Dedifferentiated amniotic fluid mesenchymal stem cell (primary cell): ENCODE measurements at regions not wholly inside any gene's neighbourhood (a gene's known extent, or its start where the extent isn't known, plus 50 kb on each side); places are given as distances from the start of the nearest gene placed in this dataset.
A peak's percentile ranks its signal among the peaks of the same experiment; 100 is the strongest.
"Not testable (repeated sequence)": the region's sequence is repeated elsewhere in the genome, so short reads cannot be mapped to it uniquely, and the experiment has no call there.

Experiments
- DNase-seq: peaks from one replicate; pipeline ENCODE4 v3.0.0-alpha.2; 2016; ENCODE audit errors: extremely low spot score

DNA sequence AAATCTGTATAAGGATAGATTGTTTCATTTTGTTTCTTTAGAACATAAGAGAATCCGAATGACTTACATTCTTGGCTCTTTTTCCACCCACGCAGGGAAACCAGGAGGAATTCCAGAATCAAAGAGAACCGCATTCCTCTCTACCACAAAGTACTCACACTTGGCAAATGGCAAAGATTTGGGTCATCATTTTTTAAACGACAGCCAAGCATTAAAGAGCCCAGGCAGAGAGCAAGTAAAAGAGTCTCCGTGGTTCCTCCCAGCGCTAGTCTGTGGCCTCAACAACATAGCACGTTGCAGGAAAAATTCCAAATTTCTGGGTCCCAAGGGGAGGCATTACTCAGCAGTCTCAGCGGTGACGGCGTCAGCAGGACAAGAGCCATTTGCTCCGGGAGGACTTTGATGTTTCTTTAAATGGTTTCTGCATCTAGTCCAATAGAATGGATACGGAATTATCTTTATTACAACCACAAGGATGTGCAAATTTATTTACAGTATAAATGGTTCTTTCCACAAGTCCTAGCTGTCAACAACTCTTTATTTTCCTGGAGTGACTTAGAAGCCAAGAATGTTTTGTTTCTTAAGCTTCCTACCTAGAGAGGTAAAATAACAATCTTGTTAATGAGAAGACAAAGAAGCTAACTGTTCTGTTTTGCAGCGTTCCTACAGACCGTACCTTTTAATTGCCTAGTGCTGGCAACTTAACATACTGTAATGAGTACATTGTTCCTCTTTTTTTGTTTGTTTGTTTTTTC is 232.5 kb downstream of the SKIDA1 start:
- peak; percentile 99 for DNase-seq

DNA sequence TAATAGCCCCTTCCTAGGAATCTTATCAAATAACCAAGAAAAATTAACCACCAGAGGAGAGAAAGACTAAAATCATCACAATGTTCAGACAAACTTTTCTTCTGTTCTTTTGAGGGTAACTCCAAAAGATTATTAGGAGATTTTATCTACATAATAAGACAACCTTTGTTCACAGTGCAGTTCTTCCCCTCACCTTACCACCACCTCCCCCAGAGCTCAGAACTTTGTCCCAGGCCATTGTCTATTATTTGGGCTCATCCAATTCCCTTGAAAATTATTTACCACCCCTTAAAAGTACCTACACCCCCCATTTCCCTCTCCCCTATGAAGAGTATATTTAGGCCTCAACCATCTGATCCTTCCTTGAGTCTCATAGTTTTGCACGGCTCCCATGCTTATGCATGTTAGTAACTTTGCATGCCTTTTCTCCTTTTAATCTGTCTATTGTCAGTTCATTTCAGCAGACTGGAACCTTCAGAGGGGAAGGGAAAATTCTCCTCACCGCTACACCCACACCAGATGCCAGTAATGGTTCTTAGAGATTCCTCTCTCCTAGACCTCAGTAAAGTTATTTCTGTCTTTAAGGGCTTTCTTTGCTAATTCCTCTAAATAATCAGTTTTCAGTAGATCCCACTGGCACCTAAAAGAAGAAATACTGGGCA is 234.9 kb downstream of the SKIDA1 start:
- DNase-seq, result no peak

DNA sequence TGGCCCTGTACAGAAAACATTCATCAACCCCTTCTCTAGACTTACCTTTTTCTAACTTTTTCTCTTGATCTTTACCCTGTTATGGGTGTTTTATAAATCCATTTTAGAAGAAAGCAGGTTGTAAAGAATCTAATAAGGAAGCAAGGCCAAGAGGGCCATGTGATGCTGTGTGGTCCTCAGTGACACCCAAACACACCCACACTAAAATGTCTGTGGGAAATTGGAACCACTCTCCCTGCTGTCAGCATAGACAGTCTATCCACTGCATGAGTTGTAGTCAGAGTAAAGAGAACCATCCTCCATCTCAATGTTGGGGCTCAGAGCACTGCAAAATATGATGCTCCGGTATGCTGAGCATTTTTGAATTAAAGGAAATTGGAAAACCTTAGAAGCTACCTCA is 235.5 kb downstream of the SKIDA1 start:
- no peak for DNase-seq

DNA sequence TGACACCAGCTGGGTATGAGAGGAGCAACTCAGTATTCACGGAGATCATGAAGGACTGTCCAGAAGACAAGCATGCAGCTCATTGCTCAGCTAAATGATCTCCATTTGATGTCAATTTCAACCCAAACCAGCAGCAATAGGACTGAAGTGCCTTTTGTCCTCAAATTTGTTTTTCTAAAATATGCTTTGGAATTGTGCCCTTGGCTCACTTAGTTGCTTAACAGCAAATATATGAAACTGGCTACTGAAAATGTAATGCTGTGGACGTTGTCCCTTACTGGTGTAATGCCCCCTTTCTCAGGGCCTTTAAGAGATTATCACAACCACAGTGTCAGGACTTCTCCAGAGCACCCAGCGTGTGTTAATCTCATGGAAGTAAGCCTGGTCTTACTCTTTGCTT is 236.2 kb downstream of the SKIDA1 start:
- no peak for DNase-seq

DNA sequence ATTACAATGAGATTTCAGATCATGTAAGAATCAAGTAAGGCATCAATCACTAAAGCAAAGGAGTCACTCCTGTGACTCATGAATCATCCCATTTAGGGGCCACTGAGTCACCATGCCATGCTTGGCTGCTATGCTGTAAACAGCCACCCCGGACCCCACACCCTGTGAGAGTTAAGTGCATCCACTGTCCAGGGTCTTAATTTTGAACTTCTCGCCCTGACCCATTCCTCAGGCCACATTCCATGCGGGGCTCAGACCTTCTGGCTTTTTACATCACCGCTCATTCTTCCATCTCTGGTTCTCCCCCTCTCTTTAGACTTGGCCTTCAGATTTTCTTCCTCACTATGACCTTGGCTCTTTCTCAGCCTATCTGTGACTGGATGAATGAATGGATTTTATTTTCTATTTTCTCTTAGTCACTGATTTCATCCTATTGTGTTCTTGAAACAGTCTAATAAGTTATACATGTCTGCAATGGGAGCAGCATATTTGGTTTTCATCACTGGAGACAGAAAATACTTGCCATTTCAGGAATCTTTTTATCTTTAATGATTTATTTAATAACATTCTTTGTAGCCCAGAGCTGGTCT is 239.6 kb downstream of the SKIDA1 start:
- no peak for DNase-seq

DNA sequence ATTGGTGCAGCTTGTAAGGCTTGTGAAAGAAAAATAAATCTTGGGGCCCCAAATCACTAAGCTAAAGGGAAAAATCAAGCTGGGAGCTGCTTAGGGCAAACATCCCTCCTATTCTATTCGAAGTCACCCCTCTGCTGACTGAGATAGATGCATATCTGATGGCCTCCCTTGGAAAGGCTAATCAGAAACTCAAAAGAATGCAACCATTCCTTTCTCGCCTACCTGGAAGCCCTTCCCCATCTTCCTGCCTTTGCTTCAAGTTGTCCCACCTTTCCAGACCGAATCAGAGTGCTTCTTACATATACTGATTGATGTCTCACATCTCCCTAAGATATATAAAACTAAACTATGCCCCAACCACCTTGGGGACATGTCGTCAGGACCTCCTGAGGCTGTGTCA is 240.3 kb downstream of the SKIDA1 start:
- no peak for DNase-seq

DNA sequence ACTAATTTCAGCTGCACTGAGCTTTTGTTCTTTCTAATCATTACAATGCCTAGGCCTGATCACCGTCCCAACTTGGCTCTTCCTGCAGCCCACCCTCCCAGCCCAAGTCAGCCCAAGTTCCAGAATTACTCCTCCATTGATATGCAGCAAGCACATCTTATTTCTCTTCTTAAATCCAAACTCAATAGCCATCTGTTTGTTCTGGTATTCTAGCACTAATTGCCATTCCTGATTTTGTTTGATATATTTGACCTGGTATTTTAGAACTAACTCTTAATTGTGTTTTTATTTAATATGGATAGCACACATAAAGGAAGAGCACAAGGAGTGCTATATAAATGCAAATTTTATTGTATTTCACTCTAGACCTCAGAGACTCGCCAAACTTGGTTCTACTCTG is 241.2 kb downstream of the SKIDA1 start:
- no peak for DNase-seq

DNA sequence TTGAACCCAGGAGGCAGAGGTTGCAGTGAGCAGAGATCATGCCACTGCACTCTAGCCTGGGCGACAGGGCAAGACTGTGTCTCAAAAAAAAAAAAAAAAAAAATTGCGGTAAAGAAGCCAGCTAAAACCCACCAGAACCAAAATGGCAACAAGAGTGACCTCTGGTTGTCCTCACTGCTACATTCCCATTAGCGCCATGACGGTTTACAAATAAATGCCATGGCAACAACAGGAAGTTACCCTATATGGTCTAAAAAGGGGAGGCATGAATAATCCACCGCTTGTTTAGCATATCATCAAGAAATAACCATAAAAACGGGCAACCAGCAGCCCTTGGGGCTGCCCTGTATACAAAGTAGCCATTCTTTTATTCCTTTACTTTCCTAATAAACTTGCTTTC is 242.4 kb downstream of the SKIDA1 start:
- not testable (repeated sequence) for DNase-seq

DNA sequence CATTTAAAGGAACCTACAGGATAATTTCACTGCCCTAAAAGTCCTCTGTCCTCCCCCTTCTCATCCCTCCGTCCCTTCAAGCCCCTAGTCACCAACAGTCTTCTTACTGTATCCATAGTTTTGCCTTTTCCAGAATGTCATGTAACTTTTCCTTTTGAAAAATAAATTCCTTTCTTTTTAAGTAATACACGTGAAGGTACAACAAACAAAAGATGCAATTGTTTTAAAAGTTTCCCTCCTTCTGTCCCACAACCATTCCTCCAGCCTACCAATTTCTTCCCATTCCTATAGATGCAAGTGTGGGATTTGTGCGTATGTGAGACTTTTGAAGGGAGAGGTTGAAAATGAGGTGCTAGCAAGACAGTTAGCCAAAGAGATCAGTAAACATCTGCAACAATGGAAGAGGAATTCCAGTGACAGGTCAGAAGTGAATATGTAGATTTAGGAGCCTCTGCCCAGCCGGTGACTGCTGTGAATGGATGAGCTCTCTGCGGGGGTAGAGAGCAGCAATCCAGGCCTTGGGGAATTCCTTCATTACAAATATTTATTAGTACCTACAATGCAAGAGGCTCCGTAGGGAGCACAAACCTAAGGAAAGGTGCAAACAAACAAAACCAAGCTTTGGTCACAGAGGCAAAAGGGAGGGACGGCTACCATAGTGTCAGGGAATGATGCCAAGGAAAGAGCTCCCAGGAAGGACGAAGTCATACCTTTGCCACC is 243.6 kb downstream of the SKIDA1 start:
- DNase-seq, result no peak

DNA sequence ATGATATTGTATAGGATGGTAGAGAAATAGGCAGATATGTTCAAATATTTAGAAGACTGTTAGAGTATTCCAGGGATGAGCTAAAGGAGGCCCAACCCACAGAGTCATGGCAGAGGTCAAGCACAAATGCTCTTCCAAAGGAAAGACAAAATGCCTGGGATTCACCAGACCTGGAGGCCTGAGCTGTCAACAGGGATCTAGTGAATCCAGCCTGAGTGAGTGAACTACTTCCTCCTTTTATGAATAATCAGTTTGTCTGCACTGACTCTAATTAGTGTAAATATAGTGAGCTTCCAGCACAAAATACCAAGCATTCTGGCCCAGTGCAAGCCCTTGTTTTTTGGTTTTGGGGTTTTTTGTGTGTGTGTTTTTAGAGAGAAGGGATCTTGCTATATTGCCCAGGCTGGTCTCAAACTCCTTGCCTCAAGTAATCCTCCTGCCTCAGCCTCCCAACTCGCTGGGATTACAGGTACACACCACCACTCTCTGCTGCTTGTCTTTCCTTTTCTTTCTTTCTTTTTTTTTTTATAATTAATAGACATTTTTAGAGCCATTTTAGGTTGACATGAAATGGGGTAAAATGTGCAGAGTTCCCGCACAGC is 244.4 kb downstream of the SKIDA1 start:
- DNase-seq, result no peak

DNA sequence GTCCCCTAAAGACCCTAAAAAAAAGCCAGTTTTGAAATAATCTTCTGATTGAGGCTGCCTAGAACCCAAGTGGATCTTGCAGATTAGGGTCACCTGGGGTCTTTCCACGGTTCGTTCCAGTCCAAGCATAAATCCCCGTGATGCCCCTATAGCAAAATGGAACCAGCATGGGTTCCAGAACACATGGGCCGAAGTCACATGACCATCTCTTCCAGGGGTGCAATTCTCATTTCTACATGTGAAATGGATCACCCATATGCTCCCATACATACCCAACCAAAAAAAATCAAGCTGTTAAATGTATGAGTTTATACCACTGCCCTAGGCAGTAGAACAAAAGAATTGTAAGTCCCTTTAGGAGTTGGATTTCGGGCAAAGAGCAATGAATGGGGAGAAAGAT is 245.4 kb downstream of the SKIDA1 start:
- no peak for DNase-seq

DNA sequence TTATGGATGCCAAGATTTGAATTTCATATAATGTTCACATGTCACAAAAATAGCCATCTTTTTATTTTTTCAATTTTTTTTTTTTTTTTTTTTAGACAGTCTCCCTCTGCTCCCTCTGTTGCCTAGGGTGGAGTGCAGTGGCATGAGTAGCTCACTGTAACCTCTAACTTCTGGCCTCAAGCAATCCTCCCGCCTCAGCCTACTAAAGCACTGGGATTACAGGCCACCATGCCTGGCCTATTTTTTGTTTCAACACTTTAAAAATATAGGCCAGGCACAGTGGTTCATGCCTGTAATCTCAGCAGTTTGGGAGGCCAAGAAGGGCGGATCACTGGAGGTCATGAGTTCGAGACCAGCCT is 246.3 kb downstream of the SKIDA1 start:
- DNase-seq, result no peak

DNA sequence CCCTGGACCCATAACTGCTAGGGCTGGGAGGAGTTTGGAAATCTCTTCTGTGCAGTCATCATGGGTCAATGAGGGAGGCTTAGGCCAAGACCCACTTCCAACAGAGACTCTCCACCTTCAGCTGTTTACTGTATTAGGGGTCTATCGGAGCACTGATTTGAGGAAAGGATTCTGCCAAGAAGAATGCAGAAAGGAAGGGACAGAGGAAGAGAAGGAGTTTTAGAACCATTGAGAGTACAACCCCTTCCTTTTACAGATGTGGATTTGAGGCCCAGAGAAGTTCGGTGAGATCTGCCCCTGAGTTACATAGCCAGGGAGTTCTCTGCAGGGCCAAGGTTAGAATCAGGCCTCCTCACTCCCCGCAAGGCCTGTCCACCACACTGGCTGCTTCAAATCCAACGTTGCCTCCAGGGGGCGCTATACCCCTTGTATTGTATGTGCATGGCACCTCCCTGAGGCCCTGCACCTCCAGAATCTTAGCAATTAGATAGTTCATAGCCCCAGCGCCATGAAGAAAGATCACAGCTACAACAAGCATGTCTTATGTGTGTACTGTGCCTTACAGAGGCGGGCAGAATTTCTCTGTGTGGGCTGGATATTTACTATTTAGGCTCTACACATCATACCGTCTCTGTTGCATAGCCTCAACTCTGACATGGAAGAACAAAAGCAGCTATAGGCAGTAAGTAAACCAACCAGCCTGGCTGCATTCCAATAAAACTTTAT is 246.8 kb downstream of the SKIDA1 start:
- peak; percentile 88 for DNase-seq

DNA sequence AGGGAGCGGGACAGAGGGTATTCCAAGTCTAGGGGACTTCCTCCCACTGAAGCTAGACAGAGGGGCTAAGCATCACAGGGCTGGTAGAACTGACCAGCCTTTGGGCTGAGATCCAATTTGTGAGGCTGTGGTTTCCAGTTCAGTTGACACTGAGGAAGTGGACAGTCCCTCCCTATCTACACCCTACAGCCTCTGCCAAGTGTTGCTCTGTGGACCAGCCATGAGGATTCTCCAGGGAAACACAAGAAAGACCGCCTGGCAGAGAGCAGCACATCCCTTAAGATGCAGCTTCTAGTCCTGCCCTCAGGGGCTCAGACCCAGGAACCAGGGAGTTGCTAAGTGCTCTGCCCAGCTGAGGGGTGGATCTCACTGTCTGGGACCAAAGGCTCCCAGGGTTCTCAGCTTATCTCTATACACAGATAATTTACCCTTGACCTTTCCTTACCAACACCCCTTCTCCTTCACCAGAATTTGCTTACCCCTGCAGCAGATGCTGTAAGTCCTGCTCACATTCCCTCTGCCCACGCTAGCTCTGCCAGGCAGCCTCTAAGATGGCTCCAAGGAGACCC is 252.0 kb downstream of the SKIDA1 start:
- no peak for DNase-seq

DNA sequence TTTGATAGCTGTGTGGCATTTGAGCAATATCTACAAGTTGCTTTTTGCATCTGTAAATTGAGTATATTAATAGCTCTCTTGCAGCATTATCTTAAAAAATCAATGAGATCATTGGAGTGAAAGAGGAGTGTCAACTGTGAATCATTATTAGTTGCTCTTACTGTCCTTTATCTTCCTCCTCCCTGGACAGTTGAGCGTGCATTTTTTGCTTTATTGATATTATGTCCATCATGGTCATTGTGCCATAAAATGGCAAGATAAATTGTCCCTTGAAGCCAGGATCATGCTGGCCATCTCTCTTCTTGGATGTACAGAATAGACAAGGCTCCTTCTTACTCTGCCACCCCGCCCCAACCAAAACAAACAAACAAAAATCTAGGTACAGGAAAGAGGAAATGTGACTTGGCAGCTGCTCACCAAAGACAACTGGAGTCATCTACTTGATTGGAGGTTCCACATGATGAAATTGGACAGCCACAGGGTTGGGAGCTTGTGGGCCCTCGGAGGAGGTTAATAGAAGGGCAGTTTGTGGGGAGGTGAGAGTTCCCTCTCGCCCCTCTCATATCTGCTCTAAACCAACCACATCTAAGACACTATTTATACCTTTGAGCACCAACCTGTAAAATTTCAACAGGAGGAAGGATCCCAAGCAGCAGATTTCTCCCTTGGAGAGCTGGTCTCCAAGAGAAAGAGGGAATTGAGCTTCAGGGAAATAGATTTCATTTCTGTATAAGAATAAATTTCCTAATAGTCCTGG is 252.7 kb downstream of the SKIDA1 start:
- DNase-seq, result no peak

DNA sequence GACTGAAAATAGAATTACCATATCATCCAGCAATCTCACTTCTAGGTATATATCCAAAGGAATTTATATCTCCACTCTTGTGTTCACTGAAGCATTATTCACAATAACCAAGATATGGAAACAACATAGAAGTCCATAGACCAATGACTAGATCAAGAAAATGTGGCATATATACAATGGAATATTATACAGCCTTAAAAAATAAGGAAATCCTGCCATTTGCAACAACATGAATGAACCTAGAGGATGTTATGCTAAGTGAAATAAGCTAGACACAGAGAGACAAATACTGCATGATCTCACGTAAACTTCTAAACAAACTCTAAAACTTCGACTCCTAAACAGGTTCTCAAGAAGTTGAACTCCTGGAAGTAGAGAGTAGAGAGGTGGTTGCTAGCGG is 254.5 kb downstream of the SKIDA1 start:
- DNase-seq, result no peak

DNA sequence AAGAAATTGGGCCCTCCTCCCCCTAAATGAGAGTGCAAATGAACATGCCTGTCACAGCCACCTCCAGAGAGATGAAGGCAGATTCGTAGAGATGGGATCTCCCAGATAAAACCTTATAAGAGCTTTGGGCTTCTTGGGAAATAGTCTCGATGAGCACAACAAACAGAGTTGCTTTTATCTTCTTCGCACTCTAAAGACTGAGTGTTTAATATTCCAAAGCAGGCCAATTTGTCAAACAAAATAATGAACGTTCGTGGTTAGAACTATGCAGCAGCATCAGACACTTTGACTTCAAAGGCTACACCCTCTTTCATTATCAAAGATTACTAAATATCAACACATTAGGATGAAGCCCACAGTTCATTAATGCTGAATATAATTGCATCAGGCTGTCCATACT is 256.2 kb downstream of the SKIDA1 start:
- DNase-seq, result no peak

DNA sequence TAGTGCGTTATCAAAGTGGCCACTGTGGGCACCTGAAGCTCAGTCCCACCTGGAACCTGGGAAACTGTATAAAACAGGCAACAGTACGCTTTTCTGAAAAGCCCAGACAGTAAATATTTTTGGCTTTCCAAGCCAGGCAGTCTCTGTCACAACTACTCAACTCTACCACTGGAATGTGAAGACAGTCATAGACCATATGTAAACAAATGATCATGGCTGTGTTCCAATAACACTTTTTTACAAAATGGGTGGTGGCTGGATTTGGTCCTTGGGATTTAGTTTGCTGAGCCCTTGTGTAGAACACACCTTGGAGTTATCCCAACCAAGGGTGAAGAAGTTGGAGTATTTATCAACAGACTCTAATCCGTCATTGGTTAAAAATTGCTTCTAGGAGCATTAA is 259.9 kb downstream of the SKIDA1 start:
- no peak for DNase-seq

DNA sequence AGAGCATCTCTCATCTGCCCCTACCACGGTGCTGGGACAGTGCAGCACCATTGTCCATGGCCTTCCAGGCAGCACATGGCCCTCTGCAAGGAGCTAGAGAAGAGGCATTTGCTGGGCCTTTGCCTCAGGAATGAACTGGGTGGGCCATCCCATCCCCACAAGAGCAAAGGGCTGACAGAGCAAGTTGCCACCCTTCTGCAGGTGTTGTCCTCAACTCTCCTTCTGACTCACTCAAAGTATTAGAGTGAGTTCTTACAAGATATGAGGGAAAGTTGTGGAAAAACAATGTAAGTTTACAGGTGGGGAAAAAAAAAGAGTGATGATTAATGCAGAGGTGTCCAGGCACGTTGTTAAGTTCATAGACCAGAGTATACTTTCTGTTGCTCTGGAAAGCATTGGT is 261.2 kb downstream of the SKIDA1 start:
- DNase-seq, result no peak

DNA sequence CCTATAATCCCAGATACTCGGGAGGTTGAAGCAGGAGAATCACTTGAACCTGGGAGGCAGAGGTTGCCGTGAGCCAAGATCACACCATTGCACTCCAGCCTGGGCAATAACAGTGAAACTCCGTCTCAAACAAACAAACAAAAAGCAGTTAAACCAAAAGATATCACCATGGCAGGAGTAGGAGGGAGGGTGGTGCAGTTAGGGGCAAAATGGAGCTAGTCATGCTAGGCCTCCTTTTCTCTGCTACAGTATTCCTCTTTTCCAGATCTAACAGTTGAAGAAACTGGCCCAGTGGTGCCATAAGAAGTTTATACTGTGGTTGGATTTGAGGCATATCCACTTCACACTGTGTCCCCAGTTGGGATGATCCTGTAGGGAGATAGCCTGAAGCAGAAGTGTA is 261.6 kb downstream of the SKIDA1 start:
- DNase-seq, result no peak
